ENCODE measurements at regions not wholly inside any gene's neighbourhood (a gene's known extent, or its start where the extent isn't known, plus 50 kb on each side); places are given as distances from the start of the nearest gene placed in this dataset.
"Not testable (repeated sequence)": the region's sequence is repeated elsewhere in the genome, so short reads cannot be mapped to it uniquely, and the experiment has no call there.

DNA sequence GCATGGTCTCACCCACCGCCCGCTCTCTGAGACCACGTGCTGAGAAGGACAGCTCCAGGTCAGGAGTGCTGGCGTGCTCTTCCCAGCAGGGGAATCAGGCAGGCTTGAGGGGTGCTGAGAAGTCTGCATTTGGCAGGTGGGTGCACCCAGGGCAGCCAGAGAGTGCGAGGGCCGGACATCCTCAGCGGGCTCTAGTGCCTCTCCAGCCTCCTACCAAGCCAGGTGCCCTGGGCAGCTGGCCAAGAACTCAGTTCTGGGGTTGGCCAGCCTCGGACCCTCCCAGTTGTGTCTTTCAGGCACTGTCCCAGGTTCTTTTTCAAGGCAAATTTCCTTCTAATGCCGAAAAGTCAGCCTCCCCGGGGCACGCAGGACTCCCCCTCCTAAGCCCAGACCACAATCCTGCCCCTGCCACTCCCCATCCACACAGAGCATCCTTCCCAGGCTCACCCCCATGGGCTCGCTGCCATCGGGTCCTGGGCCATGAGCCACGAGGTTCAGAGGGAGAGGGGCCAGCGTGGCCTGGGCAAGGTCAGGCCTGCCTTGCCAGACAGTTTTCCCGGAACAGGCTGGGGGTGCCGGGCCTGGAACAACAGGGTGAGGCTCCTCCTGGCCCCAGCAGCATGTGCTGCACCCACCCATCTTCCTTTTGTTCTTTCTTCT, 52.2 kb upstream of the GPC1 start:
- no peak for DNase-seq

DNA sequence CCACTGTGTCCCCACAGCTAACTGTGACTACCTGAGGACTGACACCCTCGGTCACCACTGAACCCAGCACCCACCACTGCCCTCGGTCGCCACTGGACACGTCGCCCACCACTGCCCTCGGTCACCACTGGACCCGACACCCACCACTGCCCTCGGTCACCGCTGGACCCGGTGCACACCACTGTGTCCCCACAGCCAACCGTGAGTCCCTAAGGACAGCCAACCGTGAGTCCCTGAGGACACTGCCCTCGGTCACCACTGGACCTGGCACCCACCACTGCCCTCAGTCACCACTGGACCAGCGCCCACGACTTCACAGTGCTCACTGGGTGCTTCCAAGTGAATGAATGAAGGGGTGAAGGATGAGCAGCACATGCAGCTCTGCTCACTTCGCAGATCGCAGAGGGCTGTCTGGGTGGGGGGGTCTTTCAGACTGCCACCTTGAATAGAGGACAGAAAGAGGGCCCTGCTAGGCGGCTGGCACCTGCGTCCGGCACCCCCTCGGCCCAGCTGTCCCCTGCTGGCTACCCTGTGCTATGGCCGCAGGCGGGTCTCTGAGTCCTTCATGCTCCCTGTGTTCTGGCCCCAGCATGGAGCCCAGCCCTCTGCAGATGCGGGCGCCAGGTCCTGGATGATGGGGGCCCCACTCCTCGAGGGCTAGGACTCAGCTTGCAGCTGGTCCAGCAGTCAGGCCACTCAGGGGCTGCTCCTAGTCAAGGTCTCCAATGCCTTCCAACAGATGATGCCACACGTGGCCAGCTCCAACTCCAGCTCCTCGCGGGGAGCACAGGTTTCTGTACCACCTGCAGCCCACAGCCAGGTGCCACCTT, 51.4 kb upstream of the GPC1 start:
- DNase-seq: no peak

DNA sequence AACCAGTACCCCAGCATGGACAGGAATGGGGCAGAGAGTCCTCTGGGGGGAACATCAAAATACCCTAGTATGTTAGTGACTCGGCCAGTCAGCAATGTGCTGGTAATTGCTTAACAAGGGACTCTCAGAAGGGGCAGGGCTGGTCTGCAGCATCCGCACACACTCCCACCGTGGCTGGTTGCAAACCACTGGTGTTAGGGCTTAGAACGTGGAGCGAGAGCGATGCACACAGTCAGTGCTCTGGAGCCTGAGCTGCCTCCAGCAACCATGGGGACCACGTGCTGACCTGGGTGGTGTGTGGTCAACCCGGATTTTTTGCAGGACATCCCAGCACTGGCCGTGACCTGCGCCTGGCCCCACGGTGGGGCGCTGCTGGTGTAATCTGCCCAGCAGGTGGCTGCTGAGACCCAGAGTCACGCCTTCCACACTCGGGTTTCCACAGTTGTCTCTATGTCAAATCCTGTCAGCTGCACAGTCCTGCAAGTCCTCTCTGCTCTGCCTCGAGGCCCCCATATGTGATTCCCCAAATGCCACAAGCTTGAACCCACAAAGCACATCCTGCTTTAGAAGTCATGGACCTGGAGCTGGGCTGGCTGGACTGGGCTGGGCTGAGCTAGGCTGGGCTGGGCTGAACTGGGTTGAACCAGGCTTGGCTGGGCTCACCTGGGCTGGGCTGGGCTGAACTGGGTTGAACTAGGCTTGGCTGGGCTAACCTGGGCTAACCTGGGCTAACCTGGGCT, 50.6 kb upstream of the GPC1 start:
- DNase-seq: no peak

DNA sequence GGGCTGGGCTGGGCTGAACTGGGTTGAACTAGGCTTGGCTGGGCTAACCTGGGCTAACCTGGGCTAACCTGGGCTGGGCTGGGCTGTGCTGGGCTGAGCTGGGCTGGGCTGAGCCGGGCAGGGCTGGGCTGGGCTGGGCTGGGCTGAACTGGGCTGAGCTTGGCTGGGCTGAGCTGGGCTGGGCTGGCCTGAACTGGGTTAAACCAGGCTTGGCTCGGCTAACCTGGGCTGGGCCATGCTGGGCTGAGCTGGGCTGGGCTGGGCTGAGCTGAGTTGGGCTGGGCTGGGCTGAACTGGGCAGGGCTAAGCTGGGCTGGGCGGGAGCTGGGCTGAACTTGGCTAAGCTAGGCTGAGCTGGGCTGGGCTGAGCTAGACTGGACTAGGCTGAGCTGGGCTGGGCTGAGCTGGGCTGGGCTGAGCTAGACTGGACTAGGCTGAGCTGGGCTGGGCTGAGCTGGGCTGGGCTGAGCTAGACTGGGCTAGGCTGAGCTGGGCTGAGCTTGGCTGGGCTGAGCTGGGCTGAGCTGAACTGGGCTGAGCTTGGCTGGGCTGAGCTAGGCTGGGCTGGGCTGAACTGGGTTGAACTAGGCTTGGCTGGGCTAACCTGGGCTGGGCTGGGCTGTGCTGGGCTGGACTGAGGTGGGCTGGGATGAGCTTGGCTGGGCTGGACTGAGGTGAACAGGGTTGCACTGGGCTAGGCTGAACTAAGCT, 49.9 kb upstream of the GPC1 start:
- DNase-seq: not testable (repeated sequence)
